Nephron (organoid): ENCODE measurements at regions not wholly inside any gene's neighbourhood (a gene's known extent, or its start where the extent isn't known, plus 50 kb on each side); places are given as distances from the start of the nearest gene placed in this dataset.
A peak's percentile ranks its signal among the peaks of the same experiment; 100 is the strongest.
"Not testable (repeated sequence)": the region's sequence is repeated elsewhere in the genome, so short reads cannot be mapped to it uniquely, and the experiment has no call there.

ENCODE experiments used
- H3K27ac Mint-ChIP-seq, 3 experiments: 2 replicates each; pipeline ENCODE4 v1.8.0; 2020; ENCODE audit warnings: mixed read lengths in 3 of 3, mild to moderate bottlenecking in 2 of 3, moderate library complexity in 1 of 3
- H3K27me3 Mint-ChIP-seq: 2 replicates; pipeline ENCODE4 v1.8.0; 2021; ENCODE audit warnings: low read depth, mild to moderate bottlenecking, moderate library complexity, mixed read lengths
- H3K36me3 Mint-ChIP-seq: 2 replicates; pipeline ENCODE4 v1.8.0; 2020; ENCODE audit warnings: low read depth, mixed read lengths
- H3K4me1 Mint-ChIP-seq: 2 replicates; pipeline ENCODE4 v1.8.0; 2020; ENCODE audit warnings: mixed read lengths
- H3K4me3 Mint-ChIP-seq, 3 experiments: 2 replicates each; pipeline ENCODE4 v1.8.0; 2020; ENCODE audit warnings: mild to moderate bottlenecking in 3 of 3, mixed read lengths in 3 of 3, moderate library complexity in 2 of 3
- H3K9me3 Mint-ChIP-seq: 2 replicates; pipeline ENCODE4 v1.8.0; 2020; ENCODE audit warnings: mixed read lengths
- TF ChIP-seq, protein P1 (sequence below), 3 experiments: fragments of 200-600 bp; sonication (generic); IDR thresholded peaks; one replicate each; pipeline ENCODE4 v1.5.0; 2021; ENCODE audit warnings: antibody characterized with exemption in 3 of 3; ENCODE audit not compliant: unreplicated experiment in 3 of 3

DNA sequence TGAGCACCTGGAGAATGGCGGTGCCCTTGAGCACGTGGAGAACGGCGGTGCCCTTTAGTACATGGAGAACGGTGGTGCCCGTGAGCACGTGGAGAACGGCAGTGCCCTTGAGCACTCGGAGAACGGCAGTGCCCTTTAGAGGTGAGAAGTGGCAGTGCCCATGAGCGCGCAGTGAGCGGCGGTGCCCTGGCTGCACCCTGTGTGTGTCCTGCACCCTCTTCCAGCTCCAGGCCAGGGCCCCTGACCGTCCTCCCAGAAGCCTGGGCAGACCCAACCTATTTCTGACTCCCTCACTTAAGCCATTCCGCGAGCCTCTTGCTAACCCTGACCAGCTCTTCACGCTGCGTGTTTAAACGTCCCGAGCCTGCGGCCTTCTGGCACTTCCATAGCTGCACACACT, 151.3 kb downstream of the DLL1 start:
- Mint-ChIP-seq H3K27me3 (peaks cover 9% of the 10 kb centered on the region), H3K9me3 (peaks cover 23% of the 10 kb centered on the region)
- TF ChIP-seq, protein P1, sequence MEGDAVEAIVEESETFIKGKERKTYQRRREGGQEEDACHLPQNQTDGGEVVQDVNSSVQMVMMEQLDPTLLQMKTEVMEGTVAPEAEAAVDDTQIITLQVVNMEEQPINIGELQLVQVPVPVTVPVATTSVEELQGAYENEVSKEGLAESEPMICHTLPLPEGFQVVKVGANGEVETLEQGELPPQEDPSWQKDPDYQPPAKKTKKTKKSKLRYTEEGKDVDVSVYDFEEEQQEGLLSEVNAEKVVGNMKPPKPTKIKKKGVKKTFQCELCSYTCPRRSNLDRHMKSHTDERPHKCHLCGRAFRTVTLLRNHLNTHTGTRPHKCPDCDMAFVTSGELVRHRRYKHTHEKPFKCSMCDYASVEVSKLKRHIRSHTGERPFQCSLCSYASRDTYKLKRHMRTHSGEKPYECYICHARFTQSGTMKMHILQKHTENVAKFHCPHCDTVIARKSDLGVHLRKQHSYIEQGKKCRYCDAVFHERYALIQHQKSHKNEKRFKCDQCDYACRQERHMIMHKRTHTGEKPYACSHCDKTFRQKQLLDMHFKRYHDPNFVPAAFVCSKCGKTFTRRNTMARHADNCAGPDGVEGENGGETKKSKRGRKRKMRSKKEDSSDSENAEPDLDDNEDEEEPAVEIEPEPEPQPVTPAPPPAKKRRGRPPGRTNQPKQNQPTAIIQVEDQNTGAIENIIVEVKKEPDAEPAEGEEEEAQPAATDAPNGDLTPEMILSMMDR (IDR thresholded peaks at IDR 0.05; ENCODE audit: unreplicated experiment in 3 of 3), result no peak

DNA sequence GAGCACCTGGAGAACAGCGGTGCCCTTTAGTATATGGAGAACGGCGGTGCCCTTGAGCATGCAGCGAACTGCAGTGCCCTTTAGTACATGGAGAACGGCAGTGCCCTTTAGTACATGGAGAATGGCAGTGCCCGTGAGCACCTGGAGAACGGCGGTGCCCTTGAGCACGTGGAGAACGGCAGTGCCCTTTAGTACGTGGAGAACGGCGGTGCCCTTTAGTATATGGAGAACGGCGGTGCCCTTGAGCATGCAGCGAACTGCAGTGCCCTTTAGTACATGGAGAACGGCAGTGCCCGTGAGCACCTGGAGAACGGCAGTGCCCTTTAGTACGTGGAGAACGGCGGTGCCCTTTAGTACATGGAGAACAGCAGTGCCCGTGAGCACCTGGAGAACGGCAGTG, 151.8 kb downstream of the DLL1 start:
- H3K4me1 Mint-ChIP-seq, result peaks cover 16% of the 10 kb centered on the region
- H3K4me3 Mint-ChIP-seq, H3K36me3 Mint-ChIP-seq, H3K27ac Mint-ChIP-seq: not testable (repeated sequence)
- peaks cover 13% of the 10 kb centered on the region for H3K27me3 Mint-ChIP-seq
- peaks cover 21% of the 10 kb centered on the region for H3K9me3 Mint-ChIP-seq

More for the DNA sequence above, 151.3 kb downstream of the DLL1 start:
- no peak overlapping the region for H3K27ac Mint-ChIP-seq
- no peak overlapping the region for H3K4me3 Mint-ChIP-seq
- peaks cover 11% of the 10 kb centered on the region for H3K4me1 Mint-ChIP-seq
- H3K36me3 Mint-ChIP-seq, result no peaks in the 10 kb centered on the region

DNA sequence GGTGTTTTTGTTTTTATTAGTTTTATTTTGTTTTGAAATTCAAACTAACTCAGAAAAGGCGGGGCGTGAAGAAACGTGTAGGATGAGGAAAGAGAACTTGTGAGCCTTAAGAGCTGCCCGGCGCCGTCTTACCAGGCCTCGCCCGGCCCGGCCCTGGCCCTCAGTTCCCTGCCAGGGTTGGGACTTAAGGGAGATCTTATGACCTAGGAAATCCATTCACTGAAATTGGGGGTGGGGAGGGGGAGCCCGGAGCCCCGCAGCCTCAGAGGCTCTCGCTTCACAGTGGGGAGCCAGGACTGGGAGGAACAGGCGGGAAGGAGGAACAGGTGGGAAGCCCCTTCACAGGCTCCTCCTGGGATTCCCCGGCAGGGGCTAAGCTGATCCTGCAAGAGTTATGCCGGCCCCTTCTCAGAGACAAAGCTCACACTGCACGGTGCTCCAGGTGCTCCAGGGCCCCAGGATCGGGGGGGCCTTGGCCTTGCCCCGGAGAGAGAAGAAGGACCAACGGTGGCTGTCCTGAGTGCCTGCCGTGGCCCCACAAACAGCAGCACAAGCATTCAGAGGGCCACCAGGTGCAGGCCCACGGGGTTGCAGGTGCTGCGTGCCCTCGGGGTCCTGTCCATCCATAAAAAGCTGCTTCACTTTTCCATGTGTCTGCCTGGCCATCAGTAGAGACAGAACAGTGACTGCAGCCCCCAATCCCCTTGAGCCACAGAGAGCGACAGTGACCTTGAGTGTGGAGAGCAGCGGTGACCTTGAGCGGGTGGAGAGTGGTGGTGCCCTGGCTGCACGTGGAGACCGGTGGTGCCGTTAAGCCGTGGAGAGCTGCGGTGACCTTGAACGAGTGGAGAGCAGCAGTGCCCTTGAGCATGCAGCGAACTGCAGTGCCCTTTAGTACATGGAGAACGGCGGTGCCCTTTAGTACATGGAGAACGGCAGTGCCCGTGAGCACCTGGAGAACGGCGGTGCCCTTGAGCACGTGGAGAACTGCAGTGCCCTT, 152.7 kb downstream of the DLL1 start:
- Mint-ChIP-seq H3K4me3 (peak overlapping the region in 1 of 3 experiments; percentile 24), H3K27me3 (peaks cover 18% of the 10 kb centered on the region), H3K36me3 (no peaks in the 10 kb centered on the region), H3K9me3 (peaks cover 17% of the 10 kb centered on the region), H3K27ac (no peak overlapping the region), H3K4me1 (peaks cover 21% of the 10 kb centered on the region)
- TF ChIP-seq, protein P1 (IDR thresholded peaks at IDR 0.05; ENCODE audit: unreplicated experiment in 3 of 3), result no peak

DNA sequence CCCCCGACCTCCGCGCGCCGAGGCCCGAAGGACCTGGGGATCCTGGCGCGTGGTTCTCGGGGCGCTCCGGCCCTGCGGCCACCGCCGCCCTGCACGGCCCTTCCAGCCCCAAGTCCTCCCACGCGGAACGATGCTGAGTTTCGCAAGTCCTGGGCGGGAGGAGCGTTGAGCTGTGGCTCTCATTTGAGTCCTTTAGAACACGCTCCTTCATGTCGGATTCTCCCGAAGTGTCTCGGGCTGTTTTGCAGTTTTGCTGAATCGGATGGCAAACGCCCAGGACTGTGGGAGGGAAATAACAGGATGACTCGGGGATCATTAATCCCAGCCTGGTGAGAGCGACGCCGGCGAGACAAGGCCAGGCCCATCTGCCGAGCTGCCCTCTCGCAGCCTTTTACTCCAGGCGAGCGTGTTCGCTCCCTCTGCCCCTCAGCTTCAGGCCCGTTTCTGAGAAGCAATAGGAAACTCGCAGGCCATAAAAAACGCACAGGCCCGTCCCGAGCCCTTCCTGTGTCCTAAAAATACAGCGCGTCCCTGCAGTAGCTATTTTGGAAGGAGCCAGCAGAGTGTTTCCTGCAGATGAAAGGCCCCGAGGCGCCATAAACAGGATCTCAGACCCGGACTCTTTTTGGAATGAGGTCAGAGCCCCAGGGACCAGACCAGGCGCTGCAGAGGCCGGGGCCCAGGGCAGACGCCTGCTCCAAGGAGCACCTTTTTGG, 153.5 kb downstream of the DLL1 start:
- no peak overlapping the region for H3K4me3 Mint-ChIP-seq

DNA sequence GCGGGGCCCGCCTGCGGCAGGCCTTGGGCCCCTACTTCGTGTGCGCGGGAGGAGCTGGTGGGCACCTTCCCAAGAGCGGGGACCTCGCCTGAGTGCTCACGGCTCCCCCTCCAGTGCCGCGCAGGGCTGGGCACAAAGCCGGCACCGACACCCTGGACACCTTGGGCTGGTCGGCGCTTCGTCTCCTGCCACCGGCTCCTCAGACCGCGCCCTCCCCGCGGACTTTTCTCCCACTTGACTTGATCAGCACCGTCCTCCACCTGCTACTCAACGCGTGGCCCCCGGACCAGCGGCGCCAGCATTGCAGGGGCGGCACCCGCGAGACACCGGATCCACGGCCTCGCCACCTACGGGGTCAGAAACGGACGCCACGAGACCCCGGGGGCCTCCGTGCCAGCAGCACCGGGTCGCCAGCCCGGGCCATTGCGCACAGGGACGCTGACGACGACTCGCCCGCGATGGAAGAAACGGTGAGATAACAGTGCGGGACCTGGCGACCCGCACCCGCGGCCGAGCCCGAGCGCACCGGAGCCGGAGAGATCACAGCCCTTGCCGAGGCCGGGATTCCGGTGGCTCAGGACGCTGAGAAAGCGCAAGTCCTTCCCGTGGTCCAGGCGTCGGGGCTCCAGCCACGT, 154.2 kb downstream of the DLL1 start:
- Mint-ChIP-seq H3K27me3 (peaks cover 23% of the 10 kb centered on the region), H3K9me3 (peaks cover 15% of the 10 kb centered on the region), H3K4me3 (no peak overlapping the region), H3K36me3 (no peaks in the 10 kb centered on the region), H3K4me1 (peaks cover 18% of the 10 kb centered on the region), H3K27ac (no peak overlapping the region)
- TF ChIP-seq, protein P1 (IDR thresholded peaks at IDR 0.05; ENCODE audit: unreplicated experiment in 3 of 3), result no peak

More for the DNA sequence above, 153.5 kb downstream of the DLL1 start:
- H3K4me1 Mint-ChIP-seq, result peaks cover 18% of the 10 kb centered on the region
- H3K27ac Mint-ChIP-seq, result peak overlapping the region in 1 of 3 experiments; percentile 27
- TF ChIP-seq, protein P1 (IDR thresholded peaks at IDR 0.05; ENCODE audit: unreplicated experiment in 3 of 3), result no peak
- peaks cover 15% of the 10 kb centered on the region for H3K9me3 Mint-ChIP-seq
- H3K36me3 Mint-ChIP-seq, result no peaks in the 10 kb centered on the region
- H3K27me3 Mint-ChIP-seq, result peaks cover 18% of the 10 kb centered on the region
